NCI-H510A treated with DMSO at 0.1 percent for 48 hours (cell line): ENCODE measurements at regions not wholly inside any gene's neighbourhood (a gene's known extent, or its start where the extent isn't known, plus 50 kb on each side); places are given as distances from the start of the nearest gene placed in this dataset.
"Not testable (repeated sequence)": the region's sequence is repeated elsewhere in the genome, so short reads cannot be mapped to it uniquely, and the experiment has no call there.

ENCODE experiments used
- DNase-seq: peaks from one replicate; lab custom pipeline; 2025; lab: John Stamatoyannopoulos, UW

- no peak for DNase-seq
Measured at GRCh38 chr7:92914645-92915044, 78.3 kb upstream of the CDK6 start.

- DNase-seq = no peak
Measured at GRCh38 chr7:92913849-92914248, 77.5 kb upstream of the CDK6 start.

- no peak for DNase-seq
Measured at GRCh38 chr7:92910976-92911375, 74.6 kb upstream of the CDK6 start.

GRCh38 chr7:92909686-92910475 is 73.5 kb upstream of the CDK6 start:
- no peak for DNase-seq

- no peak for DNase-seq
Measured at GRCh38 chr7:92904244-92905131, 68.1 kb upstream of the CDK6 start.

GRCh38 chr7:92898798-92899197 is 62.4 kb upstream of the CDK6 start:
- no peak for DNase-seq

- DNase-seq = not testable (repeated sequence)
Measured at GRCh38 chr7:92894857-92895256, 58.5 kb upstream of the CDK6 start.

- no peak for DNase-seq
Measured at GRCh38 chr7:92889081-92889480, 52.7 kb upstream of the CDK6 start.
